Activated B cell treated with CpG ODN at 0.5 μM for 24 hours (primary cell): ENCODE measurements at regions not wholly inside any gene's neighbourhood (a gene's known extent, or its start where the extent isn't known, plus 50 kb on each side); places are given as distances from the start of the nearest gene placed in this dataset.

Experiments
- ATAC-seq: fragments of 200-7000 bp; cut with Tn5 transposase; one replicate; pipeline ENCODE4 v1.10.0; 2021; ENCODE audit warnings: low read depth, mild to moderate bottlenecking, moderate library complexity
- CTCF ChIA-PET: fragments of 350-600 bp; sonication (Branson Sonifier 250); formaldehyde crosslinking; loops from one replicate; lab custom pipeline; 2021; ENCODE audit warnings: antibody characterized with exemption; lab: Charles Lee
- POLR2A ChIA-PET: fragments of 350-600 bp; sonication (Branson Sonifier 250); formaldehyde crosslinking; loops from one replicate; lab custom pipeline; 2021; ENCODE audit warnings: antibody characterized with exemption; lab: Charles Lee
- DNase-seq: peaks from one replicate; pipeline ENCODE4 v3.0.0; 2022
- H3K27ac Mint-ChIP-seq: one replicate; pipeline ENCODE4 v1.8.0; 2020; ENCODE audit warnings: mixed read lengths
- H3K27me3 Mint-ChIP-seq: one replicate; pipeline ENCODE4 v1.8.0; 2021; ENCODE audit warnings: mixed read lengths
- H3K36me3 Mint-ChIP-seq: one replicate; pipeline ENCODE4 v1.8.0; 2021; ENCODE audit warnings: low read depth, mixed read lengths
- H3K4me1 Mint-ChIP-seq: one replicate; pipeline ENCODE4 v1.8.0; 2021; ENCODE audit warnings: mixed read lengths
- H3K4me3 Mint-ChIP-seq: one replicate; pipeline ENCODE4 v1.8.0; 2020; ENCODE audit warnings: mild to moderate bottlenecking, mixed read lengths
- H3K9me3 Mint-ChIP-seq: one replicate; pipeline ENCODE4 v1.8.0; 2020; ENCODE audit warnings: mixed read lengths
- CTCF ChIP-seq: fragments of 200-600 bp; IDR thresholded peaks from one replicate; pipeline ENCODE4 v1.8.0; 2022; ENCODE audit warnings: antibody characterized with exemption, mild to moderate bottlenecking
- intact Hi-C: fragments of 100-400 bp; cut with micrococcal nuclease; formaldehyde crosslinking; loops from one replicate; pipeline ENCODE4 v1.15.1; 2024

GRCh38 chr15:81544385-81544784 is 170.4 kb upstream of the TMC3 start:
- Mint-ChIP-seq H3K27ac (no peak overlapping the region), H3K4me3 (no peak overlapping the region), H3K9me3 (peaks cover 5% of the 10 kb centered on the region), H3K27me3 (no peaks in the 10 kb centered on the region), H3K4me1 (no peaks in the 10 kb centered on the region), H3K36me3 (no peaks in the 10 kb centered on the region)
- ChIA-PET POLR2A (no interaction called here), CTCF (no interaction called here)
- no peak for DNase-seq
- ATAC-seq = no peak
- intact Hi-C loops = no loop called here
- TF ChIP-seq CTCF = no peak

DNA sequence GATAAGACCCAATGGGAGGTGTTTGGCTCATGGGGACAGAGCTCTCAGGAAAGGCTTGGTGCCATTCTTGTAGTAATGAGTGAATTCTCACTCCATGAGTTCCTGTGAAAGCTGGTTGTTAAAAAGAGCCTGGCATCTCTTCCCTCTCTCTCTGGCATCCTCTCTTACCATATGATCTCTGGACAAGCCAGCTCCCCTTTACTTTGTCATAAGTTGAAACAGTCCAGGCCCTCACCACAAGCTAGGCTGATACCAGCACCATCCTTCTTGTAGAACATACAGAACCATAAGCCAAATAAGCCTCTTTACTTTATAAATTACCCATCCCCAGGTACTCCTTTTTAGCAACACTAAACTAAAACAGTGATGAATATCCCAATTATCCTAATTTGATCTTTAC is 166.9 kb upstream of the TMC3 start:
- Mint-ChIP-seq H3K4me3 (no peak overlapping the region), H3K36me3 (no peaks in the 10 kb centered on the region), H3K27ac (no peak overlapping the region), H3K4me1 (no peaks in the 10 kb centered on the region), H3K9me3 (peaks cover 5% of the 10 kb centered on the region), H3K27me3 (no peaks in the 10 kb centered on the region)
- DNase-seq (no peak), ATAC-seq (no peak)
- POLR2A ChIA-PET = no interaction called here
- CTCF ChIA-PET = no interaction called here
- intact Hi-C loops = no loop called here
- no peak for TF ChIP-seq CTCF

DNA sequence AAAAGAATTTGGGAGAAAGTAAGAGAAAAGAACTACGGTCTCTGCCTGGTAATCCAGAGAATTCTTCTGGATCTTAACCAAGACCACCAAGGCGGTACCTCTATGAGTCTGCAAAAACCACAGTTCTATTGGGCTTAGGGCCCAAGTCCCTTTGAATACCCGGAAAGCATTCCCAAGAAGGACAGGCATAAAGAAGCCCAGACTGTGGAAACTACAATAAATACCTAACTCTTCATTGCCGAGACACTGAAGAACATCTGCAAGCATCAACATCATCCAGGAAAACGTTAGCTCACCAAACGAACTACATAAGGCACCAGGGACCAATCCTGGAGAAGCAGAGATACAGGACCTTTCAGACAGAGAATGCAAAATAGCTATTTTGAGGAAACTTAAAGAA is 162.3 kb upstream of the TMC3 start:
- no peak for DNase-seq
- intact Hi-C loops = no loop called here
- Mint-ChIP-seq H3K27ac (no peak overlapping the region), H3K9me3 (no peaks in the 10 kb centered on the region), H3K36me3 (no peaks in the 10 kb centered on the region), H3K27me3 (no peaks in the 10 kb centered on the region), H3K4me3 (no peak overlapping the region), H3K4me1 (no peaks in the 10 kb centered on the region)
- no peak for TF ChIP-seq CTCF
- POLR2A ChIA-PET = no interaction called here
- ATAC-seq = no peak
- CTCF ChIA-PET = no interaction called here

GRCh38 chr15:81534124-81534523 is 160.1 kb upstream of the TMC3 start:
- Mint-ChIP-seq H3K9me3 (no peaks in the 10 kb centered on the region), H3K27me3 (no peaks in the 10 kb centered on the region), H3K27ac (no peak overlapping the region), H3K36me3 (no peaks in the 10 kb centered on the region), H3K4me3 (no peak overlapping the region), H3K4me1 (no peaks in the 10 kb centered on the region)
- TF ChIP-seq CTCF = no peak
- DNase-seq (no peak), ATAC-seq (no peak)
- ChIA-PET CTCF (no interaction called here), POLR2A (no interaction called here)
- intact Hi-C loops = no loop called here

GRCh38 chr15:81532001-81532400 is 158.0 kb upstream of the TMC3 start:
- Mint-ChIP-seq H3K36me3 (no peaks in the 10 kb centered on the region), H3K27ac (no peak overlapping the region), H3K9me3 (no peaks in the 10 kb centered on the region), H3K4me3 (no peak overlapping the region), H3K27me3 (no peaks in the 10 kb centered on the region), H3K4me1 (no peaks in the 10 kb centered on the region)
- ChIA-PET CTCF (no interaction called here), POLR2A (no interaction called here)
- ATAC-seq (no peak), DNase-seq (no peak)
- intact Hi-C loops = no loop called here
- TF ChIP-seq CTCF = no peak
